Transverse colon (tissue), 4 donors: ENCODE measurements at regions not wholly inside any gene's neighbourhood (a gene's known extent, or its start where the extent isn't known, plus 50 kb on each side); places are given as distances from the start of the nearest gene placed in this dataset.

ENCODE experiments used
- DNase-seq: peaks from one replicate; pipeline ENCODE4 v3.0.0-alpha.2; 2019
- H3K27ac ChIP-seq, 4 donors: fragments of 200-600 bp; sonication (generic); 2 replicates each; pipeline ENCODE4 v1.5.1; 2016 to 2018; ENCODE audit warnings: inconsistent platforms in 4 of 4
- H3K27me3 ChIP-seq: fragments of 200-600 bp; sonication (generic); 2 replicates; pipeline ENCODE4 v1.5.1; 2017; ENCODE audit warnings: inconsistent platforms
- H3K36me3 ChIP-seq, 4 donors: fragments of 200-600 bp; sonication (generic); 2 replicates each; pipeline ENCODE4 v1.5.1; 2017 to 2019; ENCODE audit warnings: inconsistent platforms in 4 of 4
- H3K4me1 ChIP-seq, 4 donors: fragments of 200-600 bp; sonication (generic); 2 replicates each; pipeline ENCODE4 v1.5.1; 2017 to 2020; ENCODE audit warnings: inconsistent platforms in 4 of 4
- H3K4me3 ChIP-seq, 4 donors: fragments of 200-600 bp; sonication (generic); 1 replicate in 1 of 4; 2 replicates in 3 of 4; pipeline versions ENCODE4 v1.5.1 to v1.6.1; 2017 to 2019; ENCODE audit warnings: inconsistent platforms in 4 of 4
- H3K9me3 ChIP-seq, 2 donors: fragments of 200-600 bp; sonication (generic); 2 replicates each; pipeline ENCODE4 v1.5.1; 2017 to 2019; ENCODE audit warnings: inconsistent platforms in 2 of 2
- CTCF ChIP-seq, 5 experiments: fragments of 200-600 bp in 3 of 5; fragments of 450-650 bp in 2 of 5; sonication (generic) in 3 of 5; IDR thresholded peaks; 1 replicate in 2 of 5; 2 replicates in 3 of 5; pipeline ENCODE4 v1.5.1; 2016 to 2017; ENCODE audit warnings: antibody characterized with exemption in 5 of 5, inconsistent platforms in 3 of 5, mild to moderate bottlenecking in 2 of 5, moderate library complexity in 1 of 5
- EP300 ChIP-seq: sonication (generic); formaldehyde crosslinking; IDR thresholded peaks from one replicate; pipeline ENCODE4 v1.6.1; 2017; ENCODE audit warnings: antibody characterized with exemption, low read depth
- POLR2A ChIP-seq: fragments of 450-650 bp; IDR thresholded peaks from one replicate; pipeline ENCODE4 v1.6.1; 2016; ENCODE audit warnings: antibody characterized with exemption, mild to moderate bottlenecking, moderate library complexity
- POLR2AphosphoS5 ChIP-seq, 3 donors: sonication (generic); formaldehyde crosslinking; IDR thresholded peaks; one replicate each; pipeline ENCODE4 v1.6.1; 2016; ENCODE audit warnings: antibody characterized with exemption in 3 of 3
- WGBS, 2 donors: methylation state at CpG; one replicate each; pipeline ENCODE4 v1.1.5; 2018; ENCODE audit warnings: low coverage in 1 of 2; 5-methylcytosine and 5-hydroxymethylcytosine counted together
- in situ Hi-C, 4 donors: fragments of 200-750 bp; cut with MboI; loops; one replicate each; pipeline versions ENCODE4 v1.15.0 to v1.15.1; 2017; ENCODE audit warnings: low sequenced_read_pairs in 3 of 4, low pct_ligation_motif_present in 1 of 4, low pct_unique_long_range_greater_than_20kb in 1 of 4
- intact Hi-C: fragments of 100-400 bp; cut with DNase I; formaldehyde crosslinking; loops from one replicate; pipeline ENCODE4 v1.15.1; 2023; ENCODE audit warnings: low total_unique reads

- no peak for TF ChIP-seq POLR2A
- TF ChIP-seq POLR2AphosphoS5 (IDR thresholded peaks at IDR 0.05), result no peak
- no peak for TF ChIP-seq CTCF (IDR thresholded peaks at IDR 0.05)
- WGBS, 2 donors, result 76% methylated on average over 41 of the region's 45 CpGs; no CpG with 5 or more reads in 1 of the 2 donors
- Histone ChIP-seq H3K27me3 (no peaks in the 10 kb centered on the region), H3K4me3 (no peak overlapping the region), H3K36me3 (no peaks in the 10 kb centered on the region), H3K4me1 (no peaks in the 10 kb centered on the region), H3K9me3 (no peaks in the 10 kb centered on the region), H3K27ac (no peak overlapping the region)
- in situ Hi-C loops (loop anchor here in 1 of 4 donors (25.0 kb wide), 1 partner anchor 240 kb away; the partner anchor contains the start of gene NFATC1), intact Hi-C loops (no loop called here)
- DNase-seq, result no peak
Measured at GRCh38 chr18:79626905-79627749, 52.5 kb upstream of the CTDP1 start.

GRCh38 chr18:79627750-79628294 is 51.8 kb upstream of the CTDP1 start:
- DNase-seq, result no peak
- H3K27ac ChIP-seq, result no peak overlapping the region
- no peak overlapping the region for H3K4me3 ChIP-seq
- in situ Hi-C loops (loop anchor here in 1 of 4 donors (25.0 kb wide), 1 partner anchor 241 kb away; the partner anchor contains the start of gene NFATC1), intact Hi-C loops (no loop called here)
- no peaks in the 10 kb centered on the region for H3K9me3 ChIP-seq
- H3K4me1 ChIP-seq, result no peaks in the 10 kb centered on the region
- WGBS, 2 donors, result 86 to 93% methylated on average over 6 to 19 of the region's 19 CpGs
- TF ChIP-seq POLR2AphosphoS5 (IDR thresholded peaks at IDR 0.05), result no peak
- no peaks in the 10 kb centered on the region for H3K27me3 ChIP-seq
- no peaks in the 10 kb centered on the region for H3K36me3 ChIP-seq

GRCh38 chr18:79628416-79629248 is 51.0 kb upstream of the CTDP1 start:
- in situ Hi-C loops, result loop anchor here in 1 of 4 donors (25.0 kb wide), 1 partner anchor 241 kb away; the partner anchor contains the start of gene NFATC1

GRCh38 chr18:79629249-79629558 is 50.4 kb upstream of the CTDP1 start:
- TF ChIP-seq EP300 (no peak), CTCF (IDR thresholded peaks at IDR 0.05) (no peak)
- in situ Hi-C loops (loop anchor here in 1 of 4 donors (25.0 kb wide), 1 partner anchor 242 kb away; the partner anchor contains the start of gene NFATC1), intact Hi-C loops (no loop called here)
- no peak for DNase-seq
- Histone ChIP-seq H3K27ac (no peak overlapping the region), H3K36me3 (no peaks in the 10 kb centered on the region), H3K9me3 (no peaks in the 10 kb centered on the region), H3K27me3 (no peaks in the 10 kb centered on the region), H3K4me1 (no peaks in the 10 kb centered on the region), H3K4me3 (no peak overlapping the region)
- WGBS, 2 donors, result 91% methylated on average over 10 of the region's 10 CpGs; no CpG with 5 or more reads in 1 of the 2 donors

More at GRCh38 chr18:79628416-79629248, 51.0 kb upstream of the CTDP1 start:
- TF ChIP-seq POLR2AphosphoS5 (IDR thresholded peaks at IDR 0.05) (no peak), CTCF (IDR thresholded peaks at IDR 0.05) (no peak), POLR2A (no peak), EP300 (no peak)
- no peaks in the 10 kb centered on the region for H3K9me3 ChIP-seq
- H3K27ac ChIP-seq, result no peak overlapping the region
- WGBS, 2 donors, result 86 to 87% methylated on average over 20 to 31 of the region's 31 CpGs
- H3K4me3 ChIP-seq, result no peak overlapping the region
- intact Hi-C loops, result no loop called here
- H3K27me3 ChIP-seq, result no peaks in the 10 kb centered on the region
- no peaks in the 10 kb centered on the region for H3K4me1 ChIP-seq
- no peaks in the 10 kb centered on the region for H3K36me3 ChIP-seq
- DNase-seq, result no peak
